HG02938 (cell line): ENCODE measurements at regions not wholly inside any gene's neighbourhood (a gene's known extent, or its start where the extent isn't known, plus 50 kb on each side); places are given as distances from the start of the nearest gene placed in this dataset.

Source experiments
- ATAC-seq: cut with Tn5 transposase; IDR thresholded peaks from one replicate; pipeline ENCODE4 v1.9.1; 2021; ENCODE audit warnings: mild to moderate bottlenecking, moderate library complexity; ENCODE audit not compliant: unreplicated experiment

- ATAC-seq: no peak
Observed at GRCh38 chr2:41992056-41992642, 55.7 kb upstream of the PKDCC start.

DNA sequence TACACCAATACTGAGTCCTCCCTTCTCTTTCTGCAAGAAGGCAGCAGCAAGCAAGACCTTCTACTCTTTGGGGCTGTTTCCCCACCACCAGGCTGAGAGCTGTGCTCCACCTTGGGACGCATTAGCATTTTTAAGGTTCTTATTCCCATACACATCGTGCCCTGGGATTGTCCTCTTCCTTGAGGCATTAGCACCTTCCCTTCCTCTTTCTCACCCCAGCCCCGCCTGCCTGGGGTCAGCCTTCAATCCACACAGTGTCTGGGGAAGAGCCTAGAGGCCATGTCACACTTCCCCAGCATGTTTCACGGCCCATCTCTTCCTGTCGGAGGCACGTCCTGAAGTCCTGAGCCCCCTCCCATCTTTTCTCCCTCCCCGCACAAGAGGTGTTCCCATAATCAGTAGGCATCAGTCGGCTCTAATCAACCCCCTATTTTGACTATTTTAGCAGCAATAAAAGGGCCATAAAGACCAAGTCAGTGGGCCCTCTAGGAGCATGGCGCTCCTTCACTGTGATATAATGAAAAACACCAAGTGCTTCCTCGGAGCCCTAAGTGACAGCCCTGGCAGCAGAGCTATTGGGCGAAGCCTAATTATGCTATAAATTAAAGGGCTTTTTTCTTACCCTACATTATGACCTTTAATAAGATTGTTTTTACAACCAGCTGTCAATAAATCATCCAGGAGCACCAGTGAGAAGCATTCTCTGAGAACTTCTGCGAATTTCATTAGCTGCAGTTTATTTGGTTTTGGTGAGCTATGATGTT is 55.0 kb upstream of the PKDCC start:
- no peak for ATAC-seq

GRCh38 chr2:41993435-41993925 is 54.3 kb upstream of the PKDCC start:
- no peak for ATAC-seq

- no peak for ATAC-seq
Observed at GRCh38 chr2:41994233-41994637, 53.6 kb upstream of the PKDCC start.

DNA sequence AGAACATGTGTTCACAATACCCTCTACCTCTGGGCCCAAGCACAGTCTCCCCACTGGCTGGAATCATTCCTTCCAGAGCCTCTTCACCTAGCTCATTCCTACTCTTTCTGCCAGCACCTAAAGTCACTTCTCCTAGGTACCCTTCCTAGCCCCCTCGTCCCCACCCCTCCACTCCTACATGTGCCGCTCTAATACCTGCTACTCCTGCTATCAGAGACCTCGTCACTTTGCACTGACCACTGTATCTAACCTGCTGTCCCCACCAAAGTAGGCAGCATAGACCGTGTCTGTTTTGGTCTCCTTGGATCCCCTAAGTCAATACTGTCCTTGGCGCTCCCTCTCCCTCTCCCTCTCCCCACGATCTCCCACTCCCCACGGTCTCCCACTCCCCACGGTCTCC is 53.2 kb upstream of the PKDCC start:
- no peak for ATAC-seq

- ATAC-seq: no peak
Observed at GRCh38 chr2:41997561-41997960, 50.3 kb upstream of the PKDCC start.
